Astrocyte of the cerebellum (primary cell): ENCODE measurements at regions not wholly inside any gene's neighbourhood (a gene's known extent, or its start where the extent isn't known, plus 50 kb on each side); places are given as distances from the start of the nearest gene placed in this dataset.
A peak's percentile ranks its signal among the peaks of the same experiment; 100 is the strongest.

Experiments
- DNase-seq: peaks from one replicate; pipeline ENCODE4 v3.0.0-alpha.2; 2011; ENCODE audit warnings: low read depth
- H3K4me3 ChIP-seq: 2 replicates; pipeline ENCODE4 v1.5.1; 2011; ENCODE audit warnings: mild to moderate bottlenecking, low read depth, low read length, moderate library complexity
- CTCF ChIP-seq: IDR thresholded peaks from 2 replicates; pipeline ENCODE4 v1.5.1; 2012; ENCODE audit warnings: low read length, low read depth, moderate library complexity, mild to moderate bottlenecking; ENCODE audit errors: missing control alignments
- in situ Hi-C: cut with HindIII; loops from 2 replicates; pipeline ENCODE4 v1.10.0; 2017; ENCODE audit warnings: low sequenced_read_pairs

- in situ Hi-C loops, result no loop called here
- no peak overlapping the region for H3K4me3 ChIP-seq
- DNase-seq, result no peak
- TF ChIP-seq CTCF, result no peak
Measured at GRCh38 chr1:192098001-192098400, 60.3 kb upstream of the RGS18 start.

GRCh38 chr1:192099328-192099727, 58.9 kb upstream of the RGS18 start:
- DNase-seq, result no peak
- in situ Hi-C loops, result no loop called here
- no peak overlapping the region for H3K4me3 ChIP-seq
- no peak for TF ChIP-seq CTCF

DNA sequence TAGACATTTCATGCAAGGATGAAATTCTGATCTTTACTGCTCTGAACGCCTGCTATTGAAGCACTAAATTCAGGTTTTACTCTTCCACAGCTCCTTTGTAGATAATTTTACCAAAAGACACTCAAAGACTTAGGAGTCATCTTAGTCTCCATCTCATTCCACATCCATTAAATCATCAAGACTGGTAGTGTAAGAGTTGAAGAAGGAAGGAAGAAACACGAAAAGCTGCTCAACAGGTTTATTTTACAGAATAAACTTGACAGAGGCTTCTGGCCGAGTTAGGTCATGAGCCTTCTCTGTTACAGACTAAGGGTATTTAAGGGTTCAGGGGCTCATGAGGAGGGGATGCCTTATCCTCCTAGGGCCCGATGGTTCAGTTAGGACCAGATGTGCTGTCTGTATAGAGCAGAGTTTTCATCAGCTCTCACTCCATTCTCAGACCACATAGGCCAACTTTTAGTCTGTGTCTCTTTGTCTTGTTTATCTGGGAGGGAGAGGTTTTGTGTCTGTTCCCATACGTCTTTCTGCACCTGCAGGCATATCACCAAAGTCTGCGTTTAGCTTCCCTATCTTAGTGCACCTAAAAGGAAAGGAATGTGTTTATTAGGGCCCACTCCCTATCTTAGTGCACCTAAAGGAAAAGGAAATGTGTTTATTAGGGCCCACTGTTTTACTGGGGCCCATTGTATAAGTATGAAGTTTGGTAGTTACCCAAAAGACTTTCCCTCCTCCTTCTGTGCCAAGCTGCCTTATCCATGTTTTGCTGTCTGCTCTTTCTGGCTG, 57.4 kb upstream of the RGS18 start:
- H3K4me3 ChIP-seq, result no peak overlapping the region
- no peak for TF ChIP-seq CTCF
- DNase-seq, result no peak
- in situ Hi-C loops, result no loop called here

- in situ Hi-C loops, result no loop called here
- TF ChIP-seq CTCF, result no peak
- H3K4me3 ChIP-seq, result no peak overlapping the region
- DNase-seq, result no peak
Measured at GRCh38 chr1:192104128-192104527, 54.1 kb upstream of the RGS18 start.

- no peak for TF ChIP-seq CTCF
- in situ Hi-C loops, result no loop called here
Measured at GRCh38 chr1:192104852-192105251, 53.4 kb upstream of the RGS18 start.

DNA sequence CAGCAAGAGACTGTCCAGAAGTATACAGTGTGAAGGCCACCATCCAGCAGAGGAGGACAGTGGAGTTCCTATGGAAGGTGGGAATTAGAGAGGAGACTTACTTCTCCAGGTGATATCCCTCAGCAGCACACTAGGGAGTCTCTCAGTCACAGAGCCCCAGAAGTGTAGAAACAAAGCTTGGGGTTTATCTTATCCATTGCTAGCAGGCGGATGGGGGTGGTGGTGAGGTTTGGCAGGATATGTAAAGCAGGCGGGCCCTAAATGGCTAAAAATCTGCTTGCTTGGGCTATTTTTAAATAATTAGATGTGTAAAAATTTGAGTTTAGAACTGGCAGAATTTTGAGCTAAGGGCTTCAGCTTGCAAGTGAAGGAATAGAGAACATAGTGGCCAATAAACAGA, 50.1 kb upstream of the RGS18 start:
- H3K4me3 ChIP-seq, result no peak overlapping the region
- in situ Hi-C loops, result no loop called here
- TF ChIP-seq CTCF, result no peak
- no peak for DNase-seq

More at GRCh38 chr1:192104852-192105251, 53.4 kb upstream of the RGS18 start:
- no peak overlapping the region for H3K4me3 ChIP-seq
- peak; percentile 15 for DNase-seq
